OCI-LY3 (cell line): ENCODE measurements at regions not wholly inside any gene's neighbourhood (a gene's known extent, or its start where the extent isn't known, plus 50 kb on each side); places are given as distances from the start of the nearest gene placed in this dataset.
"Not testable (repeated sequence)": the region's sequence is repeated elsewhere in the genome, so short reads cannot be mapped to it uniquely, and the experiment has no call there.

Experiments used
- H2AFZ ChIP-seq: fragments of 200-600, 300-600 bp; shearing (Covaris generic); 2 replicates; pipeline ENCODE4 v1.6.0; 2014; ENCODE audit warnings: antibody characterized with exemption, low read depth, low read length
- H3K27ac ChIP-seq: fragments of 200-600, 300-600 bp; sonication (generic); 2 replicates; pipeline ENCODE4 v1.5.1; 2014; ENCODE audit warnings: mild to moderate bottlenecking, low read length, moderate library complexity, mixed read lengths
- H3K27me3 ChIP-seq: fragments of 200-600, 300-600 bp; sonication (generic); 2 replicates; pipeline ENCODE4 v1.6.1; 2014; ENCODE audit warnings: low read depth, low read length, mixed read lengths
- H3K36me3 ChIP-seq: fragments of 200-600, 300-600 bp; sonication (generic); replicated peaks from 2 replicates; pipeline ENCODE3; 2014; ENCODE audit warnings: low read depth, low read length, mixed read lengths
- H3K4me1 ChIP-seq: fragments of 300-600, 200-600 bp; sonication (generic); 2 replicates; pipeline ENCODE4 v1.6.1; 2014; ENCODE audit warnings: low read length, mixed read lengths
- H3K4me2 ChIP-seq: fragments of 200-600, 300-600 bp; sonication (generic); 2 replicates; pipeline ENCODE4 v1.6.1; 2014; ENCODE audit warnings: low read length, mixed read lengths
- H3K4me3 ChIP-seq: fragments of 300-600, 200-600 bp; sonication (generic); 2 replicates; pipeline ENCODE4 v1.5.1; 2014; ENCODE audit warnings: antibody characterized with exemption, mild to moderate bottlenecking, low read length, moderate library complexity
- H3K79me2 ChIP-seq: fragments of 300-600, 200-600 bp; shearing (Covaris generic); 2 replicates; pipeline ENCODE4 v1.6.1; 2014; ENCODE audit warnings: mild to moderate bottlenecking, low read length, mixed read lengths
- H3K9ac ChIP-seq: fragments of 300-600, 200-600 bp; shearing (Covaris generic); 2 replicates; pipeline ENCODE4 v1.6.0; 2014; ENCODE audit warnings: mild to moderate bottlenecking, low read length, moderate library complexity
- H3K9me3 ChIP-seq: fragments of 200-600, 300-600 bp; shearing (Covaris generic); 2 replicates; pipeline ENCODE4 v1.6.1; 2014; ENCODE audit warnings: low read length, mixed read lengths; ENCODE audit not compliant: insufficient read depth
- H4K20me1 ChIP-seq: fragments of 200-600, 300-600 bp; sonication (generic); 2 replicates; pipeline ENCODE4 v1.6.1; 2016; ENCODE audit warnings: low read length, mixed read lengths; ENCODE audit not compliant: insufficient read depth
- CTCF ChIP-seq: fragments of 200-600, 300-600 bp; sonication (generic); IDR thresholded peaks from 2 replicates; pipeline ENCODE4 v1.5.1; 2014; ENCODE audit warnings: antibody characterized with exemption, low read length, low read depth
- EZH2phosphoT487 ChIP-seq: fragments of 200-600 bp; shearing (Covaris generic); IDR thresholded peaks from 2 replicates; pipeline ENCODE4 v1.6.1; 2018; ENCODE audit warnings: antibody characterized with exemption, mixed run types, low read depth

DNA sequence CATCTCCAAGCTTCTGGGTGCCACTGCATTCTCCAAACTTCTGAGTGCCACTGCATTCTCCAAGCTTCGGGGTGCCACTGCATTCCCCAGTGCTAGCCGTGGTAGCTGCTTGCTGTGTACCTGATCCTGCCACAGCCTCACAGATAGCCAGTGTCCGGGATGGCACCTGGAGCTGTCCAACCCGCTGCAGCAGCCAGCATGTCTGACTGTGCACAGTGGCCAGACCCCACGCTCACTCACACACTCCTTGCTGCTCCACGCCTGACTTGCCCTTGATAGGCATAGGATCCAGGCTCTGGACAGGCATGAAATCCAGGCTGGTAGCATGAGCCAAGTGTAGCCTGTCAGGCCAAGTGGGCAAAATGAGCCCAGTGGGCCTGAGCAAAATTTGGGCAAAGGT is 465.0 kb downstream of the GUCY1A2 start:
- H3K4me1 ChIP-seq, result no peaks in the 10 kb centered on the region
- no peaks in the 10 kb centered on the region for H3K79me2 ChIP-seq
- no peak overlapping the region for H2AFZ ChIP-seq
- H3K9ac ChIP-seq, result no peak overlapping the region
- TF ChIP-seq CTCF (no peak), EZH2phosphoT487 (no peak)
- no peak overlapping the region for H3K4me2 ChIP-seq
- no peaks in the 10 kb centered on the region for H4K20me1 ChIP-seq
- no peak overlapping the region for H3K4me3 ChIP-seq
- no peaks in the 10 kb centered on the region for H3K27me3 ChIP-seq
- no peaks in the 10 kb centered on the region for H3K36me3 ChIP-seq
- H3K27ac ChIP-seq, result no peak overlapping the region
- H3K9me3 ChIP-seq, result no peaks in the 10 kb centered on the region

GRCh38 chr11:106555566-106556250 is 462.6 kb downstream of the GUCY1A2 start:
- H2AFZ ChIP-seq, H3K27me3 ChIP-seq, H3K9me3 ChIP-seq, H3K4me1 ChIP-seq, H3K36me3 ChIP-seq, H3K4me3 ChIP-seq, H3K4me2 ChIP-seq, H3K79me2 ChIP-seq, H3K9ac ChIP-seq, H4K20me1 ChIP-seq, H3K27ac ChIP-seq: not testable (repeated sequence)

DNA sequence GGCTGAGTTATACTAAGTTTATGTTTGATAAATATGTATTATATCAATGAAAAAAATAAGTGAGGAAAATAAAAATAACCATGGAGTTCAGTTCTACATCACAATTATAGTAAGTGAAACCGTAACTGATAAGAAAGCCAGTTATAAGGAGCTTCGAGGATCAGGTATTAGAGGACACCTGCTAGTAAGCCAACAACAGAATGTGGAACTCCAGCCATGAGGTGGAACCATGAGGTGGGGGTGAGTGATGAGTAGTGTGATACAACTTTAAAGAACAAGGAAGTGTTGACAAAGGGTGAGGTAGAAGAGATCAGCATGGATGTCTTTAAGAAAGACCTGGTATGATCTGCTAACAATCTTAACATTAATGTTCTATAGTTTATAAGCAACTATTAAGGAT is 452.9 kb downstream of the GUCY1A2 start:
- no peaks in the 10 kb centered on the region for H3K4me1 ChIP-seq
- H3K36me3 ChIP-seq, result no peaks in the 10 kb centered on the region
- H3K27me3 ChIP-seq, result no peaks in the 10 kb centered on the region
- no peak overlapping the region for H3K4me2 ChIP-seq
- no peak overlapping the region for H3K27ac ChIP-seq
- H4K20me1 ChIP-seq, result no peaks in the 10 kb centered on the region
- H3K4me3 ChIP-seq, result no peak overlapping the region
- H3K9me3 ChIP-seq, result no peaks in the 10 kb centered on the region
- H3K9ac ChIP-seq, result no peak overlapping the region
- no peaks in the 10 kb centered on the region for H3K79me2 ChIP-seq
- no peak overlapping the region for H2AFZ ChIP-seq
- no peak for TF ChIP-seq CTCF
- no peak for TF ChIP-seq EZH2phosphoT487

DNA sequence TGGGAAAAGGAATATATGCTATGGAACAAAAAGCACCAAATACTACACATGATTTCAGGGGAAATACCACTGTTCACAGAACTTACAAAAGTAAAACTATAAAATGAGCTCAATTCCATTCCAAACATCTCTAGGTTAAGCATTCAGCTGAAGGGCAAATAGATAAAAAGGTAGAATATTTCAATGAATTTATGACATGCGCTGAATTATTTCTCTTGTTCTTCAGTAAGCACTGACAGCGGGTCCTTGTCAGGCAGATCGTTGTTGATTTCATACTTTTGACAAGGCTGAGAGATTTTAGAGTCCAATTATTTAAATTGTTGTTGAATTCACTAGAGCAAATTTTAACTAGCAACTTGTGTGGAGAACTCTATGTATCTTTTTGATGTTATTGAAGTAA is 449.6 kb downstream of the GUCY1A2 start:
- Histone ChIP-seq H3K4me2 (no peak overlapping the region), H3K4me3 (no peak overlapping the region), H3K27me3 (no peaks in the 10 kb centered on the region), H4K20me1 (no peaks in the 10 kb centered on the region), H3K9me3 (no peaks in the 10 kb centered on the region), H3K4me1 (no peaks in the 10 kb centered on the region), H3K27ac (no peak overlapping the region), H2AFZ (no peak overlapping the region), H3K36me3 (no peaks in the 10 kb centered on the region), H3K79me2 (no peaks in the 10 kb centered on the region), H3K9ac (no peak overlapping the region)
- TF ChIP-seq CTCF (no peak), EZH2phosphoT487 (no peak)

GRCh38 chr11:106577384-106577783 is 440.9 kb downstream of the GUCY1A2 start:
- not testable (repeated sequence) for H3K4me1 ChIP-seq, H4K20me1 ChIP-seq, H3K4me2 ChIP-seq, H3K27me3 ChIP-seq, H3K9ac ChIP-seq, H3K4me3 ChIP-seq, H3K36me3 ChIP-seq, H3K27ac ChIP-seq, H3K9me3 ChIP-seq, H3K79me2 ChIP-seq, H2AFZ ChIP-seq
